ENCODE measurements at regions not wholly inside any gene's neighbourhood (a gene's known extent, or its start where the extent isn't known, plus 50 kb on each side); places are given as distances from the start of the nearest gene placed in this dataset.

DNA sequence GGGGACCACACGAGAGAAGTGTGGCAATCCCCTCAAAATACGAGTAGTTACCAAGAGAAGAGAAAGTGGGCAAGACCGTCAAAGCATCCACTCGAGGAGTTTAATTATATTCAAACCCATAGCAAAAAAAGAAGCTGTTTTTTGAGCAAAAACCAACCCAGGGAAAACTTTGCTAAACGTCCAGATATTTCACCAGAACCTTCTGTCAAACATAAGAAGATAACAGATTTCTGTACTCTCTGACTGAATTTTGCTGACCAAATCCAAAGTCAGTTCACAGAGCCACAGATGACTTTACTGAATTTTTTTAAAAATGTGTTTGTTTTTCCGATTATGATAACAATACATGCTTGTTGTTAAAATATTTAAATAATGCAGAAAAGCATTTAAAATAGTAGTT, 145.6 kb upstream of the PTPN1 start:
- ATAC-seq (ENCODE audit: insufficient number of reproducible peaks, low FRiP score, low read depth) (no peak), DNase-seq (ENCODE audit: low spot score) (no peak)
- no peaks in the 10 kb centered on the region for H3K27me3 ChIP-seq (replicated peaks; ENCODE audit: insufficient read depth)
- TF ChIP-seq, protein P1, sequence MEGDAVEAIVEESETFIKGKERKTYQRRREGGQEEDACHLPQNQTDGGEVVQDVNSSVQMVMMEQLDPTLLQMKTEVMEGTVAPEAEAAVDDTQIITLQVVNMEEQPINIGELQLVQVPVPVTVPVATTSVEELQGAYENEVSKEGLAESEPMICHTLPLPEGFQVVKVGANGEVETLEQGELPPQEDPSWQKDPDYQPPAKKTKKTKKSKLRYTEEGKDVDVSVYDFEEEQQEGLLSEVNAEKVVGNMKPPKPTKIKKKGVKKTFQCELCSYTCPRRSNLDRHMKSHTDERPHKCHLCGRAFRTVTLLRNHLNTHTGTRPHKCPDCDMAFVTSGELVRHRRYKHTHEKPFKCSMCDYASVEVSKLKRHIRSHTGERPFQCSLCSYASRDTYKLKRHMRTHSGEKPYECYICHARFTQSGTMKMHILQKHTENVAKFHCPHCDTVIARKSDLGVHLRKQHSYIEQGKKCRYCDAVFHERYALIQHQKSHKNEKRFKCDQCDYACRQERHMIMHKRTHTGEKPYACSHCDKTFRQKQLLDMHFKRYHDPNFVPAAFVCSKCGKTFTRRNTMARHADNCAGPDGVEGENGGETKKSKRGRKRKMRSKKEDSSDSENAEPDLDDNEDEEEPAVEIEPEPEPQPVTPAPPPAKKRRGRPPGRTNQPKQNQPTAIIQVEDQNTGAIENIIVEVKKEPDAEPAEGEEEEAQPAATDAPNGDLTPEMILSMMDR (IDR thresholded peaks at IDR 0.05) = no peak
- no peaks in the 10 kb centered on the region for H3K36me3 ChIP-seq
- H3K4me3 ChIP-seq = no peak overlapping the region
- no peaks in the 10 kb centered on the region for H3K9me3 ChIP-seq
- H3K4me1 ChIP-seq (ENCODE audit: control insufficient read depth in 1 of 2, low read depth in 2 of 2) = no peaks in the 10 kb centered on the region
- H3K27ac ChIP-seq = no peak overlapping the region

DNA sequence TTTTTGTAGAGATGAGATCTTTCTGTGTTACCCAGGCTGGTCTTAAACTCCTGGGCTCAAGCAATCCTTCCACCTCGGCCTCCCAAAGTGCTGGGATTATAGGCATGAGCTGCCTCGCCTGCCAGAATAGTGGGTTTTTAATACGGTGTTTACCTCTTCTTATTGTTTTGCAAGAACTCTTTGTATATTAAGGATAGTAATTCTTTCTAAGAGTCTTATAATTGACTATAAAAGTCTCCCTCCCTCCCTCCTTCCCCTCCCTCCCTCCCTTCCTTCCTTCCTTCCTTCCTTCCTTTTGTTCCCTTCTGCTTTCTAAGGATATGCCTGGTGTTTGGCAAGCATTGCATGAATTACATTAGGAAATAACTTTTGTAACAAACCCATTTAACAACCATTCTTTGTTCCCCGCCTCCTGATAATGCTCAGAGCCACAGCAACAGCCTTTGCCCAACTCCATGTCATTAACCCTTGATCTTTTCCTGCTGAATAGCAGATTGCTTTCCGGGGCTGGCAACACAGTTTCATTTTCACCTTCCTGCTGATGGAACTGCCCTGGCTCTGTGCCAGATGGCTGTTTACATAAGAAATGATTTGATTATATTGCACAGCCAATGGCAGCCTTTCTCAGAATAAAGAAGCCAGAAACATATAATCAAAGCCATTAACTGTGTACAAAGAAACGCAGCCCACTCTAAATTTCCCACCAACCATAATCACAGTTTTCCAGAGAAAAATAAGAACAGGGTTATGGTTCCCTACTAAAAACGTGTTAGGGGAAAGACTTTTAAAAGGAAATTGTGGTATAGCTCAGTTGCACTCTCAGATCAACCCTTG, 143.7 kb upstream of the PTPN1 start:
- TF ChIP-seq, protein P1 (IDR thresholded peaks at IDR 0.05) = no peak
- DNase-seq (ENCODE audit: low spot score) (no peak), ATAC-seq (ENCODE audit: insufficient number of reproducible peaks, low FRiP score, low read depth) (no peak)
- no peaks in the 10 kb centered on the region for H3K4me1 ChIP-seq (ENCODE audit: control insufficient read depth in 1 of 2, low read depth in 2 of 2)
- H3K36me3 ChIP-seq = no peaks in the 10 kb centered on the region
- H3K27me3 ChIP-seq (replicated peaks; ENCODE audit: insufficient read depth) = no peaks in the 10 kb centered on the region
- H3K4me3 ChIP-seq = no peak overlapping the region
- no peaks in the 10 kb centered on the region for H3K9me3 ChIP-seq
- H3K27ac ChIP-seq = no peak overlapping the region

DNA sequence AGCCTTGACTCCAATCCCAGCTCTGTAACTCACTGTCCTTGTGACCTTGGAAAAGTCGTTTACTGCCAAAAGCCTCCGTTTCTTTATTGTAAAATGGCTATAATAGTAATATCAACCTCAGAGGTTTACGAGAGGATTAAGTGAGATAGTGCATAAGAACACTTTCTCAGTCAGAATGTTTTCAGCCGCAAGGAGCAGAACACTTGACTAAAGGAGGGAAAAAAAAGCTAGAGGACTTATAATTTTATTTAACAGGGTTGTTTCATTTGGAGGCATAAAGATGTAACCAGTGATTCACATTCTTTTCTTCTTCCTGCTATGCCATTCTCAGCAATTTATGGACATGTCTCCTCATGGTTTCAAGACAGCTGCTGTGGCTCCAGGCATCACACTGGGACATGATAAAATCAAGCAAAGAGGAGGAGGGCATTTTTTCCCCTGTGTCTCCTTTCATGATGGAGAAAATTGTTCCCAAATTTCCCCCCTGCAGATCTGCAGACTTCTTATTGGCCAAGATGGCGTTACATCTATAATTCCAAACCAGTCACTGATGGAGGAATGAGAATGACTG, 143.0 kb upstream of the PTPN1 start:
- H3K27me3 ChIP-seq (replicated peaks; ENCODE audit: insufficient read depth) = no peaks in the 10 kb centered on the region
- peaks cover 0 to 5% of the 10 kb centered on the region in 2 donors for H3K4me1 ChIP-seq (ENCODE audit: control insufficient read depth in 1 of 2, low read depth in 2 of 2)
- no peak overlapping the region for H3K4me3 ChIP-seq
- DNase-seq (ENCODE audit: low spot score) = no peak
- H3K9me3 ChIP-seq = no peaks in the 10 kb centered on the region
- ATAC-seq (ENCODE audit: insufficient number of reproducible peaks, low FRiP score, low read depth) = no peak
- no peak overlapping the region for H3K27ac ChIP-seq
- TF ChIP-seq, protein P1 (IDR thresholded peaks at IDR 0.05) = no peak
- no peaks in the 10 kb centered on the region for H3K36me3 ChIP-seq

DNA sequence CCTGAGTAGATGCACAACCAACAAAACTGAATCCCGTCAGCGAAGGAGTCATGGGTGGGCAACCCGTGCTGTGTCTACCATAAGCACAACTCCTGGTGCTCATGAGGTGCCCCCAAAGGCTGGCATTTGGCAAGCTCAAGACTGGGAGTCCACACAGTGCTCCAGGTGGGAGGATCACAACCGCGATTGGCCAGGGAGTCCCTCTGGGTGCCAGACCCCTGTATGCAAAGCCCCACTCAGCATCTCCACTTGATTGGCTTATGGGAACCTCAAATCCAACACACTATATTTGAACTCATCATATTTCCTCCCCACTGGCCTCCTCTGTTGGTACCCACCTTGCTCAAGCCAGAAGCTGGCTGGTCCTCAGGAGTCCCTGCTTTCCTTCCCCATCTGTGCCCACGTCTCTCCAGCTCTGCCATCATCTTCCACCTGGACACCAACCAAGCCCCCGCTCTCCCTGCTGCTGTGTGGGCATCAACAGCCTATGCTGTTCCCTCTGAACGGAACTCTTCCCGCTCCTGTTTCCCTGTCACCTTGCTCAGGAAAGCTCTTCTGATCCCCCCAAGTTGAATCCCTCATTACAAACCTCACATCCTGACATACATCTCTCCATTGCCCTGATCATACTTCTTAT, 142.3 kb upstream of the PTPN1 start:
- H3K4me1 ChIP-seq (ENCODE audit: control insufficient read depth in 1 of 2, low read depth in 2 of 2) = peaks cover 0 to 10% of the 10 kb centered on the region in 2 donors
- no peak for ATAC-seq (ENCODE audit: insufficient number of reproducible peaks, low FRiP score, low read depth)

DNA sequence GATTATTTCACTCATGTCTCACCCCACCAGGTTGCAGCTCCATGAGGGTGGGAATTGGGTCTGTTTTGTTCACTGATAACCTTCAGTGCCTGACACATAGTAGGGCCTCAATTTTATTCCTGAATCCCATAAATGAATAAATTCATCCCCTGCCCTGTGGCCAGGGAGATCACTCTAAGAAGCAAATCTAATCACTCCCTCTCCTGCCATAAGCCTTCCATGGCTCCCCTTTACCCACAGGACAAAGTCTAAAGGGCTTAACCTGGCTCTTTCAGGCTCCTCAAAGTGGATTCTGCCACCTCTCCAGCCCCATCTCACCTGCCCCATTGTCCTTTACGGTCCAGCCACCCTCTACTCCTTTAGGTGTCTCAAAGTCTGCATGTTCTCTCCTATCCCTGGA, 141.8 kb upstream of the PTPN1 start:
- no peak for ATAC-seq (ENCODE audit: insufficient number of reproducible peaks, low FRiP score, low read depth)
- H3K27ac ChIP-seq = no peak overlapping the region
- no peak for DNase-seq (ENCODE audit: low spot score)
- TF ChIP-seq, protein P1 (IDR thresholded peaks at IDR 0.05) = no peak
- H3K36me3 ChIP-seq = no peaks in the 10 kb centered on the region
- no peak overlapping the region for H3K4me3 ChIP-seq
- no peaks in the 10 kb centered on the region for H3K9me3 ChIP-seq
- peaks cover 0 to 10% of the 10 kb centered on the region in 2 donors for H3K4me1 ChIP-seq (ENCODE audit: control insufficient read depth in 1 of 2, low read depth in 2 of 2)
- H3K27me3 ChIP-seq (replicated peaks; ENCODE audit: insufficient read depth) = no peaks in the 10 kb centered on the region

More for the DNA sequence above, 142.3 kb upstream of the PTPN1 start:
- no peak for DNase-seq (ENCODE audit: low spot score)
- Histone ChIP-seq H3K36me3 (no peaks in the 10 kb centered on the region), H3K4me3 (no peak overlapping the region), H3K27ac (no peak overlapping the region), H3K27me3 (replicated peaks; ENCODE audit: insufficient read depth) (no peaks in the 10 kb centered on the region), H3K9me3 (no peaks in the 10 kb centered on the region)
- TF ChIP-seq, protein P1 (IDR thresholded peaks at IDR 0.05) = no peak
